ENCODE measurements at regions not wholly inside any gene's neighbourhood (a gene's known extent, or its start where the extent isn't known, plus 50 kb on each side); places are given as distances from the start of the nearest gene placed in this dataset.

GRCh38 chr22:48247829-48248228 lies 1485.4 kb downstream of the TBC1D22A start:
- no peaks in the 10 kb centered on the region for H4K20me1 ChIP-seq (ENCODE audit: insufficient read depth, low read length, poor library complexity, severe bottlenecking)
- H3K79me2 ChIP-seq (ENCODE audit: insufficient read depth, low read length): no peaks in the 10 kb centered on the region
- H2AFZ ChIP-seq (ENCODE audit: low read length): no peak overlapping the region

GRCh38 chr22:48245196-48245485 lies 1482.7 kb downstream of the TBC1D22A start:
- Histone ChIP-seq H3K9me3 (ENCODE audit: insufficient read depth, low read depth, low read length) (no peaks in the 10 kb centered on the region), H3K4me3 (ENCODE audit: low read length, poor library complexity, severe bottlenecking) (peak overlapping the region; percentile 50), H3F3A (ENCODE audit: low read depth) (no peaks in the 10 kb centered on the region), H3K27me3 (ENCODE audit: insufficient read depth, low read length, poor library complexity, severe bottlenecking) (no peaks in the 10 kb centered on the region), H3K9ac (ENCODE audit: low read depth, low read length, poor library complexity, severe bottlenecking) (no peak overlapping the region), H4K20me1 (ENCODE audit: insufficient read depth, low read length, poor library complexity, severe bottlenecking) (no peaks in the 10 kb centered on the region), H3K79me2 (ENCODE audit: insufficient read depth, low read length) (no peaks in the 10 kb centered on the region), H3K4me1 (ENCODE audit: insufficient read depth, low read length, poor library complexity, severe bottlenecking) (peaks cover 42% of the 10 kb centered on the region), H3K4me2 (ENCODE audit: low read depth, low read length, poor library complexity, severe bottlenecking) (peak overlapping the region; percentile 51), H3K36me3 (ENCODE audit: insufficient read depth, low read length) (no peaks in the 10 kb centered on the region), H2AFZ (ENCODE audit: low read length) (no peak overlapping the region), H3K9me2 (replicated peaks; ENCODE audit: low read depth, low read length) (no peaks in the 10 kb centered on the region)
- no peak for TF ChIP-seq EZH2phosphoT487 (IDR thresholded peaks at IDR 0.05; ENCODE audit: borderline replicate concordance)
- no peak for TF ChIP-seq CTCF (conservative IDR thresholded peaks at IDR 0.05; ENCODE audit: low read length)

More at GRCh38 chr22:48247829-48248228, 1485.4 kb downstream of the TBC1D22A start:
- TF ChIP-seq CTCF (conservative IDR thresholded peaks at IDR 0.05; ENCODE audit: low read length) (no peak), EZH2phosphoT487 (IDR thresholded peaks at IDR 0.05; ENCODE audit: borderline replicate concordance) (no peak)
- Histone ChIP-seq H3K9me3 (ENCODE audit: insufficient read depth, low read depth, low read length) (no peaks in the 10 kb centered on the region), H3K9me2 (replicated peaks; ENCODE audit: low read depth, low read length) (no peaks in the 10 kb centered on the region), H3K4me1 (ENCODE audit: insufficient read depth, low read length, poor library complexity, severe bottlenecking) (peaks cover 16% of the 10 kb centered on the region), H3K4me3 (ENCODE audit: low read length, poor library complexity, severe bottlenecking) (no peak overlapping the region), H3K36me3 (ENCODE audit: insufficient read depth, low read length) (no peaks in the 10 kb centered on the region), H3K4me2 (ENCODE audit: low read depth, low read length, poor library complexity, severe bottlenecking) (no peak overlapping the region), H3K9ac (ENCODE audit: low read depth, low read length, poor library complexity, severe bottlenecking) (no peak overlapping the region), H3F3A (ENCODE audit: low read depth) (no peaks in the 10 kb centered on the region), H3K27me3 (ENCODE audit: insufficient read depth, low read length, poor library complexity, severe bottlenecking) (no peaks in the 10 kb centered on the region)

- peak overlapping the region; percentile 50 for H3K4me3 ChIP-seq (ENCODE audit: low read length, poor library complexity, severe bottlenecking)
- no peaks in the 10 kb centered on the region for H3K9me2 ChIP-seq (replicated peaks; ENCODE audit: low read depth, low read length)
- H3K36me3 ChIP-seq (ENCODE audit: insufficient read depth, low read length): no peaks in the 10 kb centered on the region
- H3K4me2 ChIP-seq (ENCODE audit: low read depth, low read length, poor library complexity, severe bottlenecking): peak overlapping the region; percentile 51
- H2AFZ ChIP-seq (ENCODE audit: low read length): no peak overlapping the region
- no peaks in the 10 kb centered on the region for H3F3A ChIP-seq (ENCODE audit: low read depth)
- no peak overlapping the region for H3K9ac ChIP-seq (ENCODE audit: low read depth, low read length, poor library complexity, severe bottlenecking)
- no peaks in the 10 kb centered on the region for H4K20me1 ChIP-seq (ENCODE audit: insufficient read depth, low read length, poor library complexity, severe bottlenecking)
- H3K9me3 ChIP-seq (ENCODE audit: insufficient read depth, low read depth, low read length): no peaks in the 10 kb centered on the region
- no peak for TF ChIP-seq CTCF (conservative IDR thresholded peaks at IDR 0.05; ENCODE audit: low read length)
- TF ChIP-seq EZH2phosphoT487 (IDR thresholded peaks at IDR 0.05; ENCODE audit: borderline replicate concordance): no peak
- H3K27me3 ChIP-seq (ENCODE audit: insufficient read depth, low read length, poor library complexity, severe bottlenecking): no peaks in the 10 kb centered on the region
- H3K79me2 ChIP-seq (ENCODE audit: insufficient read depth, low read length): no peaks in the 10 kb centered on the region
- peaks cover 47% of the 10 kb centered on the region for H3K4me1 ChIP-seq (ENCODE audit: insufficient read depth, low read length, poor library complexity, severe bottlenecking)
Measured at GRCh38 chr22:48244388-48245195, 1482.1 kb downstream of the TBC1D22A start.
